ENCODE measurements at regions not wholly inside any gene's neighbourhood (a gene's known extent, or its start where the extent isn't known, plus 50 kb on each side); places are given as distances from the start of the nearest gene placed in this dataset.

DNA sequence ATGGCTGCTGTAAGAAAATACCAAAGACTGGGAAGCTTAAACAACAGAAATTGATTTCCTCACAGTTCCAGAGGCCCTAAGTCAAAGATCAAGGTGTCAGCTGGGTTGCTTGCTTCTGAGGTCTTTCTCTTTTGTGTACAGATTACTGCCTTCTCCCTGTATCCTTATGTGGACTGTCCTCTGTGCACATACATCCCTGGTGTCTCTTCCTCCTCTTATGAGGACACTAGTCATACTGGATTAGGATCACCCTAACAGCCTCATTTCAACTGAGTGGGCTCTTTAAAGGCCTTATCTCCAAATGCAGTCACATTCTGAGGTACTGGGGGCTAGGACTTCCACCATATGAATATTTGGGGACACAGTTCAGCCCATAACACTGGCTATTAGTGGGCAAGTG, 130.0 kb upstream of the DTNBP1 start:
- no peak for DNase-seq
- Mint-ChIP-seq H3K4me1 (peaks cover 31% of the 10 kb centered on the region), H3K27ac (no peak overlapping the region)

DNA sequence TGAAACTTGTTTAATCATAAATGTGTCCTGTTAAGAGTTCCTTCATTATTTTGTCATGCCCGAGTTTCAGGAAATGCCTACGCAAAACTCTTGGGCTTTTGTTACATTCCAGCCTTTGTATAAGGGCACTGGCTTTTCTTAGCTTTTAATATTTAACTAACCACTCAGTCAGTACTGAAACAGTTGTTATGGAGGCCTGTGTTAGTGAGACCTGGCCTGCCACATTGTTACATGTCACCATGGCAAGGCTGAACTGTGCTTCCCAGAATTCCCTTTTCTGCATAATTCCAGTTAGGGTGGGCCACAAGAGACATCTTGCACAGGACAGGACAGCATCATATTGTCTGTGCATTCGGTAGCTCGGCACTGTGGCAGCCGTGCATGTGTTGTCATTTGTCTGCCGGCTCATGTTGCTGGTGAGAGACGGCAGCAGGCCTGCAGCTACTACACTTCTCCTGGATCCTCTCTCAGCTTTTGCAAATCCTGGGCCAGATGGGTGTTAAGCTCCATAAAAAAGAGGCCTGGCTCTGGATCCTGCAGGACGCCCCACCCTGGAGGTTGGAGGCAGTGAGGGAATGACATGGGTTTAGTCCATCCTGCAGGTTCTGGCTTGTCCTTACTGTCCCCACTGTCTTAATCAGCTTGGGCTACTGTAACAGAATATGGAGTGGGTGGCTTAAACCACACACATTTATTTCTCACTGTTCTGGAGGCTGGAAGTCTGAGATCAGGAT, 128.8 kb upstream of the DTNBP1 start:
- no peak overlapping the region for H3K4me2 ChIP-seq (replicated peaks; ENCODE audit: extremely low read depth, low read length, poor library complexity, severe bottlenecking)

More for the DNA sequence above, 130.0 kb upstream of the DTNBP1 start:
- peaks cover 21 to 24% of the 10 kb centered on the region in 2 donors for H3K4me1 ChIP-seq (ENCODE audit: control insufficient read depth in 1 of 2, insufficient read depth in 2 of 2, low read length in 2 of 2)
- H3K36me3 ChIP-seq (replicated peaks in 1 of 2; ENCODE audit: control insufficient read depth in 1 of 2, insufficient read depth in 2 of 2, low read length in 2 of 2) = no peaks in the 10 kb centered on the region
- H3K27me3 ChIP-seq (ENCODE audit: control insufficient read depth in 2 of 2, insufficient read depth in 2 of 2, low read length in 2 of 2) = no peaks in the 10 kb centered on the region
- H3K9me3 ChIP-seq (replicated peaks in 1 of 2; ENCODE audit: control insufficient read depth in 1 of 2, insufficient read depth in 1 of 2, low read length in 2 of 2) = peaks cover 7 to 16% of the 10 kb centered on the region in 2 donors
- H3K27ac ChIP-seq (ENCODE audit: low read depth in 1 of 2, low read length in 2 of 2) = no peak overlapping the region
- no peak overlapping the region for H2AFZ ChIP-seq (ENCODE audit: insufficient read depth, low read depth, low read length, poor library complexity, severe bottlenecking)
- intact Hi-C loops (cut with micrococcal nuclease) = no loop called here
- no peak overlapping the region for H3K4me3 ChIP-seq (replicated peaks in 1 of 3; ENCODE audit: low read depth in 2 of 3, low read length in 3 of 3)
- H3K4me2 ChIP-seq (replicated peaks; ENCODE audit: extremely low read depth, low read length, poor library complexity, severe bottlenecking) = no peak overlapping the region
- Mint-ChIP-seq H3K27me3 (ENCODE audit: low read depth in 3 of 3) (peaks cover 0 to 1% (median 0%) of the 10 kb centered on the region in 3 donors), H3K36me3 (peaks cover 2 to 6% of the 10 kb centered on the region in 2 donors), H3K9me3 (peaks cover 16 to 22% (median 20%) of the 10 kb centered on the region in 7 donors), H3K4me3 (no peak overlapping the region)
- no peaks in the 10 kb centered on the region for H4K20me1 ChIP-seq (ENCODE audit: insufficient read depth, low read length)
- TF ChIP-seq, protein P1, sequence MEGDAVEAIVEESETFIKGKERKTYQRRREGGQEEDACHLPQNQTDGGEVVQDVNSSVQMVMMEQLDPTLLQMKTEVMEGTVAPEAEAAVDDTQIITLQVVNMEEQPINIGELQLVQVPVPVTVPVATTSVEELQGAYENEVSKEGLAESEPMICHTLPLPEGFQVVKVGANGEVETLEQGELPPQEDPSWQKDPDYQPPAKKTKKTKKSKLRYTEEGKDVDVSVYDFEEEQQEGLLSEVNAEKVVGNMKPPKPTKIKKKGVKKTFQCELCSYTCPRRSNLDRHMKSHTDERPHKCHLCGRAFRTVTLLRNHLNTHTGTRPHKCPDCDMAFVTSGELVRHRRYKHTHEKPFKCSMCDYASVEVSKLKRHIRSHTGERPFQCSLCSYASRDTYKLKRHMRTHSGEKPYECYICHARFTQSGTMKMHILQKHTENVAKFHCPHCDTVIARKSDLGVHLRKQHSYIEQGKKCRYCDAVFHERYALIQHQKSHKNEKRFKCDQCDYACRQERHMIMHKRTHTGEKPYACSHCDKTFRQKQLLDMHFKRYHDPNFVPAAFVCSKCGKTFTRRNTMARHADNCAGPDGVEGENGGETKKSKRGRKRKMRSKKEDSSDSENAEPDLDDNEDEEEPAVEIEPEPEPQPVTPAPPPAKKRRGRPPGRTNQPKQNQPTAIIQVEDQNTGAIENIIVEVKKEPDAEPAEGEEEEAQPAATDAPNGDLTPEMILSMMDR (IDR thresholded peaks at IDR 0.05) = no peak
- no peaks in the 10 kb centered on the region for H3K79me2 ChIP-seq (ENCODE audit: insufficient read depth, low read length)
- no peak overlapping the region for H3K9ac ChIP-seq (ENCODE audit: insufficient read depth, low read length, poor library complexity, severe bottlenecking)

More for the DNA sequence above, 128.8 kb upstream of the DTNBP1 start:
- Histone ChIP-seq H3K79me2 (ENCODE audit: insufficient read depth, low read length) (no peaks in the 10 kb centered on the region), H3K9ac (ENCODE audit: insufficient read depth, low read length, poor library complexity, severe bottlenecking) (no peak overlapping the region), H3K27ac (ENCODE audit: low read depth in 1 of 2, low read length in 2 of 2) (no peak overlapping the region), H3K4me1 (ENCODE audit: control insufficient read depth in 1 of 2, insufficient read depth in 2 of 2, low read length in 2 of 2) (peaks cover 21 to 24% of the 10 kb centered on the region in 2 donors), H3K4me3 (replicated peaks in 1 of 3; ENCODE audit: low read depth in 2 of 3, low read length in 3 of 3) (no peak overlapping the region), H2AFZ (ENCODE audit: insufficient read depth, low read depth, low read length, poor library complexity, severe bottlenecking) (no peak overlapping the region), H3K36me3 (replicated peaks in 1 of 2; ENCODE audit: control insufficient read depth in 1 of 2, insufficient read depth in 2 of 2, low read length in 2 of 2) (no peaks in the 10 kb centered on the region), H3K27me3 (ENCODE audit: control insufficient read depth in 2 of 2, insufficient read depth in 2 of 2, low read length in 2 of 2) (no peaks in the 10 kb centered on the region), H4K20me1 (ENCODE audit: insufficient read depth, low read length) (no peaks in the 10 kb centered on the region), H3K9me3 (replicated peaks in 1 of 2; ENCODE audit: control insufficient read depth in 1 of 2, insufficient read depth in 1 of 2, low read length in 2 of 2) (peaks cover 0 to 4% of the 10 kb centered on the region in 2 donors)
- DNase-seq = no peak
- Mint-ChIP-seq H3K27ac (peak overlapping the region in 1 of 7 donors; percentile 21), H3K9me3 (peaks cover 7 to 14% (median 12%) of the 10 kb centered on the region in 7 donors), H3K4me3 (no peak overlapping the region), H3K36me3 (peaks cover 0 to 2% of the 10 kb centered on the region in 2 donors), H3K4me1 (peaks cover 31% of the 10 kb centered on the region), H3K27me3 (ENCODE audit: low read depth in 3 of 3) (peaks cover 0 to 1% (median 0%) of the 10 kb centered on the region in 3 donors)
- TF ChIP-seq, protein P1 (IDR thresholded peaks at IDR 0.05) = no peak
- 87% methylated on average over 6 of the region's 8 CpGs for WGBS (ENCODE audit: insufficient coverage)
- intact Hi-C loops (cut with micrococcal nuclease) = no loop called here

All from CD14-positive monocyte (primary cell).